GM23338 (cell line): ENCODE measurements at regions not wholly inside any gene's neighbourhood (a gene's known extent, or its start where the extent isn't known, plus 50 kb on each side); places are given as distances from the start of the nearest gene placed in this dataset.

Source experiments
- ATAC-seq: fragments of 200-7000 bp; cut with Tn5 transposase; 3 replicates; pipeline ENCODE4 v1.9.1; 2020
- DNase-seq: peaks from one replicate; pipeline ENCODE4 v3.0.0-alpha.2; 2015; ENCODE audit warnings: low spot score
- H2AFZ ChIP-seq: fragments of 200-600 bp; sonication (generic); 2 replicates; pipeline ENCODE4 v1.8.0; 2016; ENCODE audit warnings: antibody characterized with exemption, mild to moderate bottlenecking, moderate library complexity
- H3F3A ChIP-seq: fragments of 200-600 bp; sonication (generic); replicated peaks from 2 replicates; pipeline ENCODE4 v1.8.0; 2017; ENCODE audit warnings: antibody characterized with exemption, mixed run types, low read depth
- H3K27ac ChIP-seq: fragments of 200-600 bp; sonication (generic); 2 replicates; pipeline ENCODE4 v1.6.1; 2016; ENCODE audit warnings: low read depth
- H3K27me3 ChIP-seq: fragments of 200-600 bp; sonication (generic); 2 replicates; pipeline ENCODE4 v1.8.0; 2016; ENCODE audit warnings: mild to moderate bottlenecking, mixed run types, moderate library complexity; ENCODE audit not compliant: insufficient read depth
- H3K36me3 ChIP-seq: fragments of 200-600 bp; sonication (generic); 2 replicates; pipeline ENCODE4 v1.8.0; 2016; ENCODE audit warnings: mild to moderate bottlenecking; ENCODE audit not compliant: insufficient read depth
- H3K4me1 ChIP-seq: fragments of 200-600 bp; sonication (generic); 2 replicates; pipeline ENCODE4 v1.8.0; 2016; ENCODE audit warnings: mild to moderate bottlenecking, moderate library complexity; ENCODE audit not compliant: insufficient read depth
- H3K4me2 ChIP-seq: fragments of 200-600 bp; sonication (generic); 2 replicates; pipeline ENCODE4 v1.7.1; 2017; ENCODE audit warnings: mixed run types
- H3K4me3 ChIP-seq: fragments of 200-600 bp; sonication (generic); 2 replicates; pipeline ENCODE4 v1.6.1; 2016; ENCODE audit warnings: mixed run types
- H3K79me2 ChIP-seq: fragments of 200-600 bp; sonication (generic); replicated peaks from 2 replicates; pipeline ENCODE4 v1.8.0; 2017; ENCODE audit warnings: mild to moderate bottlenecking; ENCODE audit not compliant: insufficient read depth
- H3K9me2 ChIP-seq: fragments of 200-600 bp; sonication (generic); 2 replicates; pipeline ENCODE4 v1.8.0; 2017; ENCODE audit not compliant: insufficient read depth
- H4K20me1 ChIP-seq: fragments of 200-600 bp; sonication (generic); replicated peaks from 2 replicates; pipeline ENCODE4 v1.8.0; 2017; ENCODE audit warnings: mild to moderate bottlenecking; ENCODE audit not compliant: insufficient read depth
- H3K27ac Mint-ChIP-seq: 2 replicates; pipeline ENCODE4 v1.8.0; 2020; ENCODE audit warnings: inconsistent platforms, mild to moderate bottlenecking, moderate library complexity, mixed read lengths
- H3K27me3 Mint-ChIP-seq: 3 replicates; pipeline ENCODE4 v1.8.0; 2022; ENCODE audit warnings: low read depth, mild to moderate bottlenecking, moderate library complexity, mixed read lengths, inconsistent platforms; ENCODE audit not compliant: insufficient read depth, poor library complexity
- H3K36me3 Mint-ChIP-seq: 3 replicates; pipeline ENCODE4 v1.8.0; 2021; ENCODE audit warnings: low read depth, mild to moderate bottlenecking, inconsistent platforms, moderate library complexity, mixed read lengths
- H3K4me1 Mint-ChIP-seq: 3 replicates; pipeline ENCODE4 v1.8.0; 2020; ENCODE audit warnings: mild to moderate bottlenecking, inconsistent platforms, mixed read lengths
- H3K4me3 Mint-ChIP-seq: 3 replicates; pipeline ENCODE4 v1.8.0; 2021; ENCODE audit warnings: moderate library complexity, mild to moderate bottlenecking, inconsistent platforms, mixed read lengths
- H3K9me3 Mint-ChIP-seq: 3 replicates; pipeline ENCODE4 v1.8.0; 2020; ENCODE audit warnings: moderate library complexity, mild to moderate bottlenecking, inconsistent platforms, mixed read lengths
- CREB1 ChIP-seq: fragments of 250-450 bp; sonication (Bioruptor Pico); IDR thresholded peaks from 2 replicates; pipeline ENCODE4 v1.5.0; 2020; ENCODE audit warnings: low read depth, mild to moderate bottlenecking, moderate library complexity
- CTCF ChIP-seq, 2 experiments: fragments of 200-600 bp in 1 of 2; sonication (generic) in 1 of 2; conservative IDR thresholded peaks; 2 replicates each; pipeline versions ENCODE4 v1.5.1 to v1.6.1; 2016 to 2017; ENCODE audit warnings: antibody characterized with exemption in 2 of 2, low read depth in 2 of 2, mild to moderate bottlenecking in 2 of 2, moderate library complexity in 1 of 2
- ETS1 ChIP-seq: IDR thresholded peaks from 2 replicates; pipeline ENCODE4 v1.6.1; 2016; ENCODE audit warnings: antibody characterized with exemption
- EZH2 ChIP-seq: fragments of 200-600 bp; sonication (generic); IDR thresholded peaks from one replicate; pipeline ENCODE4 v1.8.0; 2017; ENCODE audit warnings: antibody characterized with exemption, mild to moderate bottlenecking, low read depth; ENCODE audit not compliant: unreplicated experiment
- EZH2phosphoT487 ChIP-seq: fragments of 200-600 bp; sonication (generic); IDR thresholded peaks from one replicate; pipeline ENCODE4 v1.8.1; 2018; ENCODE audit warnings: antibody characterized with exemption; ENCODE audit not compliant: unreplicated experiment
- JUNB ChIP-seq: IDR thresholded peaks from one replicate; pipeline ENCODE4 v1.6.1; 2016; ENCODE audit warnings: antibody characterized with exemption; ENCODE audit not compliant: unreplicated experiment
- NANOG ChIP-seq: IDR thresholded peaks from 2 replicates; pipeline ENCODE4 v1.6.1; 2016; ENCODE audit warnings: antibody characterized with exemption, borderline replicate concordance
- POLR2AphosphoS5 ChIP-seq: IDR thresholded peaks from 2 replicates; pipeline ENCODE4 v1.6.1; 2016; ENCODE audit warnings: antibody characterized with exemption, low read depth
- REST ChIP-seq: IDR thresholded peaks from one replicate; pipeline ENCODE4 v1.6.1; 2018; ENCODE audit warnings: antibody characterized with exemption; ENCODE audit not compliant: unreplicated experiment
- STAT1 ChIP-seq: IDR thresholded peaks from one replicate; pipeline ENCODE4 v1.6.1; 2016; ENCODE audit warnings: antibody characterized with exemption; ENCODE audit not compliant: unreplicated experiment
- ZNF114 ChIP-seq: fragments of 250-450 bp; sonication (Bioruptor Pico); IDR thresholded peaks from 2 replicates; pipeline ENCODE4 v1.5.0; 2020; ENCODE audit warnings: mild to moderate bottlenecking, moderate library complexity
- ZNF331 ChIP-seq: fragments of 250-450 bp; sonication (Bioruptor Pico); IDR thresholded peaks from 2 replicates; pipeline ENCODE4 v1.5.0; 2020; ENCODE audit warnings: low read depth, mild to moderate bottlenecking, moderate library complexity
- ZNF462 ChIP-seq: fragments of 250-450 bp; sonication (Bioruptor Pico); IDR thresholded peaks from 2 replicates; pipeline ENCODE4 v1.5.0; 2020; ENCODE audit warnings: mild to moderate bottlenecking, moderate library complexity

- Histone ChIP-seq H3K4me1 (no peaks in the 10 kb centered on the region), H3K4me3 (no peak overlapping the region), H3K36me3 (no peaks in the 10 kb centered on the region), H3K79me2 (no peaks in the 10 kb centered on the region), H2AFZ (no peak overlapping the region), H3K27me3 (no peaks in the 10 kb centered on the region), H3F3A (no peaks in the 10 kb centered on the region), H3K9me2 (no peaks in the 10 kb centered on the region), H4K20me1 (no peaks in the 10 kb centered on the region), H3K4me2 (no peak overlapping the region), H3K27ac (no peak overlapping the region)
- H3K27ac Mint-ChIP-seq: no peak overlapping the region
- no peak for TF ChIP-seq ZNF462 (CRISPR knock-in tag)
- TF ChIP-seq STAT1: no peak
- no peak for TF ChIP-seq REST
- no peak for TF ChIP-seq CTCF (conservative IDR thresholded peaks at IDR 0.05; ENCODE audit: low read depth in 2 of 2)
- TF ChIP-seq POLR2AphosphoS5: no peak
- no peak for TF ChIP-seq EZH2phosphoT487
- TF ChIP-seq EZH2: no peak
- TF ChIP-seq ETS1: no peak
- TF ChIP-seq ZNF114 (CRISPR knock-in tag): no peak
- no peak for TF ChIP-seq JUNB
- TF ChIP-seq CREB1 (CRISPR knock-in tag): no peak
- no peak for TF ChIP-seq NANOG
- TF ChIP-seq ZNF331 (CRISPR knock-in tag): no peak
- no peak overlapping the region for H3K4me3 Mint-ChIP-seq
- ATAC-seq (no peak), DNase-seq (no peak)
- H3K4me1 Mint-ChIP-seq: no peaks in the 10 kb centered on the region
- peaks cover 1% of the 10 kb centered on the region for H3K27me3 Mint-ChIP-seq
- H3K9me3 Mint-ChIP-seq: no peaks in the 10 kb centered on the region
- no peaks in the 10 kb centered on the region for H3K36me3 Mint-ChIP-seq
Measured at GRCh38 chr18:59986139-59986538, 86.3 kb downstream of the PMAIP1 start.
